HUES6 (cell line): ENCODE measurements at regions not wholly inside any gene's neighbourhood (a gene's known extent, or its start where the extent isn't known, plus 50 kb on each side); places are given as distances from the start of the nearest gene placed in this dataset.

Experiments used
- H3K27ac ChIP-seq: 2 replicates; pipeline ENCODE4 v1.7.0; 2013; ENCODE audit warnings: low read depth, mild to moderate bottlenecking, low read length, inconsistent platforms
- H3K27me3 ChIP-seq: 2 replicates; pipeline ENCODE4 v1.6.1; 2013; ENCODE audit warnings: low read length; ENCODE audit not compliant: control insufficient read depth, insufficient read depth
- H3K36me3 ChIP-seq: 2 replicates; pipeline ENCODE4 v1.6.1; 2013; ENCODE audit warnings: low read length; ENCODE audit not compliant: control insufficient read depth, insufficient read depth
- H3K4me1 ChIP-seq: 2 replicates; pipeline ENCODE4 v1.6.1; 2013; ENCODE audit warnings: low read length; ENCODE audit not compliant: control insufficient read depth, insufficient read depth
- H3K4me3 ChIP-seq: 2 replicates; pipeline ENCODE4 v1.5.1; 2013; ENCODE audit warnings: low read depth, low read length
- H3K9ac ChIP-seq: one replicate; pipeline ENCODE4 v1.6.1; 2013; ENCODE audit warnings: mild to moderate bottlenecking, low read length
- H3K9me3 ChIP-seq: 2 replicates; pipeline ENCODE4 v1.6.1; 2013; ENCODE audit warnings: low read depth, low read length; ENCODE audit not compliant: control insufficient read depth, insufficient read depth

DNA sequence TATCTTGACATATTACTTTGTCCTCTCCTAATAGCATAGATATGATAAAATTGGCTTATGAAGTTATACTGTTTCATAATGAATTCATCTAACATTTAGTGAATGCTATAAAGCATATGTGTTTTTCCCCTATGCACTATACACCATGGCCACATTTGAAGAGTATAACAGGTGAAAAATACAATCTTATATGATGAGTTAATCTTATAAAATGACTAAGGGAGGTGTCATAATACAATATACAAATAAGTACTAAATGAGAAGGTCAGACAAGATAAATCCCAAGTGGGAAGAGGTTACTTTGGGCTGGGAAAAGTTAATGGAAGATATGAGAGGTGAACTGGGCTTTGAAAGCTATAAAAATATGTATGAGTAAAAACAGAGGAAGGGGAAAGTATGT, 174.4 kb downstream of the PCSK1 start:
- H3K9ac ChIP-seq = no peak overlapping the region
- H3K9me3 ChIP-seq = no peaks in the 10 kb centered on the region
- H3K27me3 ChIP-seq = no peaks in the 10 kb centered on the region
- no peaks in the 10 kb centered on the region for H3K36me3 ChIP-seq
- no peak overlapping the region for H3K27ac ChIP-seq
- H3K4me1 ChIP-seq = no peaks in the 10 kb centered on the region; the same call in 1 of the 2 replicates
- H3K4me3 ChIP-seq = no peak overlapping the region

DNA sequence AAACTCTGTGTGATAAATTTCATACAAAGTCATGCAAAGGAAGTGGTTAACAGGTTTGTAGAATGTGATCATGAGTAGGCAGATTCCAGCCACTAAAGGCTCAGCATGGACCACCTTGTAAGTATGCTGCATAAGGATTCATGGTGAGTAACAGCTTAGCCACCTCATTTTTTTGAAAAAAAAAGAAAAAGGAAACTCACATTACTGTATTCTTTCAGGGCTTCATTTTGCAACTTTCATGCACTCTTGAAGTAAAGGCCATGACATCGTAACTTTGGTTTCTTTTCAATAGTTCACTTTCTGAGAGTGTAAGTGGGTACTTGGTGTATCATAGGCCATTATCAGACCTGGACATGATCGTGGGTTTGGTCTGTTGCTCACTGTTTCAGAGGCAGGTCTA, 175.1 kb downstream of the PCSK1 start:
- Histone ChIP-seq H3K4me3 (no peak overlapping the region), H3K36me3 (no peaks in the 10 kb centered on the region), H3K9me3 (no peaks in the 10 kb centered on the region), H3K9ac (no peak overlapping the region), H3K27ac (no peak overlapping the region), H3K4me1 (no peaks in the 10 kb centered on the region; the same call in 1 of the 2 replicates), H3K27me3 (no peaks in the 10 kb centered on the region)

DNA sequence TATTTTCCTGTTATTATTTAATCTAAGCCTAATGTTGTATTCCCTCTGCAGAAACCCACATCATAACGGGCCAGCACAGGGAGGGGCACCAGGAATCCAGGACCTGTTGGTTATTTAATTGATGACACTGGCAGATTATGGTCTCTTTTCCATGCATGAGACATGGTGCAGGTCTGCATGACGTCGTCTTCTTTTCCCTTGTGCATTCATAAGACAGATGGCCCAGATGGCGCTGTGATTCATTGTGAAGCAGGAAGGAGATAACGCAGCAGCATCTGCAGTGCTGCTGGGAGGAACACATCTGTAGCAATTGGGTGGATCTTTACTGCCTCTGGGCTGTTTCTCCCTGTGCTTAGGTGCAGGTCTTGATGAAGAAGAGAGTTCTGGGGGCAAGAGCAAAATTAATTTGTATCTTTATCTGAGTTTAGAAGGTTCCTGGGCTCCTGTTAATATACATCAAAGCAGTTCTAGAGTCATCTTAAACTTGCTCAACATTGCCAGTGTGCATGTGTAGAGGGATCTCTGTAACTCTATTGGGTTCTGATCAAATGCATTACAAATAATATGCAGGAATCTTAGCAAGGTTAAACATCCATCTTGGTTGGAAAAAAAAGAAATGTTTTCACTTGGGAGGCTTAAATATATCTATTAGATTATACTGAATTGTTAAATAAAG, 176.1 kb downstream of the PCSK1 start:
- H3K9me3 ChIP-seq = no peaks in the 10 kb centered on the region
- no peak overlapping the region for H3K9ac ChIP-seq
- H3K27me3 ChIP-seq = no peaks in the 10 kb centered on the region
- H3K27ac ChIP-seq = no peak overlapping the region
- no peaks in the 10 kb centered on the region for H3K36me3 ChIP-seq
- no peaks in the 10 kb centered on the region; the same call in 1 of the 2 replicates for H3K4me1 ChIP-seq
- no peak overlapping the region for H3K4me3 ChIP-seq

DNA sequence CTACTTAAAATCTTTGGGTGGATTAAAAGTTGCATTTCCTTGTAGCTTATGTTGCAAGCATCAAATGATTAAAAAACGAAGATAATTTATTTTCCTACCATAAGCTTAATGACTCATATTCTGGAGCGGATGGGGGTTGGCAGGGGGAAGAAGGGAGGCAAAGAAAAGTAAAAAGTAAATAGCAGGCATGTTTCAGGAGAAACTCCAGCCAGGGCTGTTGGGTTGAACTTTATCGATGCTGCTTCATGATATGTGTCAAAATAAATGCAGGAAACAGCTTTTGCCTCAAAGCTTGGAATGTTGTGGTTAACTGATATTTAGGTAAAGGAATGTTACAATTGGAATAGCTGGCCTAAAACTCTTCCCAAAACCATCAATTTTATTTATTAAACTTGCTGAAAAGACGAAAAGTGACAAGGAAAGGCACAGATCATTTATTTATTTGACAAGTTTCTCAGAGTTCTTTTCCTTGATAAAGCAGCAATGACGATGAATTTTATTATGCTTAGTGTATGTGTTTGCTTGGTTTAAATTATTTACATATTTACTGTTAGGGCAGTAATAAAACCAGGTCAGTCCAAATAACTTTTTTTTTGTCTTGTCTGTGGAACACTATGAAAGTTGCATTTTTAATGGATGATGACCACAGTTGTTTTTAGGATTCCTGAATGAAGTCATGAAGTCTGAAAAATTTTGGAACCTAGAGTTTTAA, 177.9 kb downstream of the PCSK1 start:
- H3K4me3 ChIP-seq = no peak overlapping the region
- H3K27me3 ChIP-seq = no peaks in the 10 kb centered on the region
- no peak overlapping the region for H3K9ac ChIP-seq
- H3K9me3 ChIP-seq = no peaks in the 10 kb centered on the region
- no peaks in the 10 kb centered on the region for H3K36me3 ChIP-seq
- no peaks in the 10 kb centered on the region for H3K4me1 ChIP-seq
- no peak overlapping the region for H3K27ac ChIP-seq

DNA sequence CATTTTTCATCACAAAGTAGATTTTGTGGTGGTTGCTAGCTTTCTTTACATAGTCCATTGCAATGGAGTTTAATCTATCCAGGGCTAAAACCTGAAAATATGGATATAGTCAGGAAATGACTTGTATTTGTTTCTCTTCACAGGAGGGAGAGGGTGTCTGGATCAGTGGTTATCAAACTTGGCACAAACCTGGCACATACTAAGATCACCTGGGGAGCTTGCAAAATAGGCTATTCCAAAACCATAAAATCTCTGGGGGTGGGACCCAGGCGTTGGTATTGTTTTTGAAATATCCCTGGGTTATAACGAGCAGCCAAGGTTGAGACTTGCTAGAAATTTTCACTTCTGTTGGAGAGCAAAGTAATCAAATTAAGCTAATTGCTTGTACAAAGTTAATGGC, 179.9 kb downstream of the PCSK1 start:
- Histone ChIP-seq H3K4me3 (no peak overlapping the region), H3K27ac (no peak overlapping the region)

DNA sequence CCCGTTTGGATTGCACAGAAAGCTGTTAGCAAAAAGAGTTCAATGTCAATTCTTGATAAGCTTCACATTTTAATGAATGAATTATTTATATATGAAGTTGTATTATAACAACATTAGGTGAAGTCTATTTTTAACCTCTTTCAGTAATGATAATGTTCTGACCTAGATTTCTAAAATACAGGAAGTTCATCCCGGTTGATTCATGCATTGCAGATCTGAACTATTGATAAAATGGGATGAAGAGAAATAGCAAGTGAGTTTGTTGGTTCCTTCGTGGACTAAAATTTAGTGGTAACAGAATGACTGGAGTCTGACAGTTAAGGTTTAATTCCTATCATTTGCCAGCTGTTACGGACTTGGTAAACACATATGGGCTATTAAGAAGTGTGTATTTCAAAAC, 180.5 kb downstream of the PCSK1 start:
- H3K4me3 ChIP-seq = no peak overlapping the region
- no peaks in the 10 kb centered on the region for H3K27me3 ChIP-seq
- no peak overlapping the region for H3K27ac ChIP-seq
- H3K9me3 ChIP-seq = no peaks in the 10 kb centered on the region
- H3K9ac ChIP-seq = no peak overlapping the region
- H3K36me3 ChIP-seq = no peaks in the 10 kb centered on the region
- H3K4me1 ChIP-seq = peaks cover under 1% of the 10 kb centered on the region; the same call in 1 of the 2 replicates

More for the DNA sequence above, 179.9 kb downstream of the PCSK1 start:
- H3K9ac ChIP-seq = no peak overlapping the region
- H3K27me3 ChIP-seq = no peaks in the 10 kb centered on the region
- no peaks in the 10 kb centered on the region for H3K36me3 ChIP-seq
- no peaks in the 10 kb centered on the region for H3K4me1 ChIP-seq
- H3K9me3 ChIP-seq = no peaks in the 10 kb centered on the region

DNA sequence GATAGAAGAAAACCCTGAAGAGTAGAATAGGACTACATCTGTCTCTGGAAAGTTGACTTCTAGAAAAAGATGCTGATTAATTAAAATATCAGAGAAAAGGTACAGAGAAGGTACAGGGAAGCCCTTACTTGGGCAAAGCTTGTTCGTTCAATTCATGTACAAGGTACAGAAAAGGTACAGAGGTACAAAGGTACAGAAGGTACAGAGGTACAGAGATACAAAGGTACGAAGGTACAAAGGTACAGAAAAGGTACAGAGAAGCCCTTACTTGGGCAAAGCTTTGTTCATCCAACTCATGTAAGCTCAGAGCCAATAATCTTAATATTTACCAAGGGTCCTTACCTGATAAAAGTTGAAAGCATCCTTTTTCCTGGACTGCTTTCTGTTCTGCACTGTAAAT, 182.3 kb downstream of the PCSK1 start:
- H3K27ac ChIP-seq = no peak overlapping the region
- no peak overlapping the region for H3K9ac ChIP-seq
- H3K27me3 ChIP-seq = no peaks in the 10 kb centered on the region
- no peak overlapping the region for H3K4me3 ChIP-seq
- H3K36me3 ChIP-seq = no peaks in the 10 kb centered on the region
- no peaks in the 10 kb centered on the region for H3K9me3 ChIP-seq
- H3K4me1 ChIP-seq = peaks cover 7% of the 10 kb centered on the region; the same call in 1 of the 2 replicates

DNA sequence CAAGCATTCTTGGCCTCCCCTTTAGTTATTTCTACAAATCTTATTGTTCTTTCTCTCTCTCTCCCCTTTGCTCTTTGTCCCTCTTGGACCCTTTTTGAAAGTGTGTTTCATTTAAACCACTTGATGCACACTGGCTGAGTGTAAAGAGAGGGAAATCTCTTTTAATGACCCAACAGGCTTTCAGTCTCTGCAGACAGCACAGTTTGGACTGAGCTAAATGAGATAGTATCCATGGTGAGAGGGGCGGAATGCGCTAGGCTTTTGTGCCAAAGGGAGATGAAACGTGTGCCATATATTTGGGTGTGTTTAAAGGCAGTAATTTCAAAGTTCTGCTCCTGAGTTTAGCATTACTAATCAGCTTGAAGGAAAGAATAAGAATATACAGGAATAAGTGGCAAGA, 184.9 kb downstream of the PCSK1 start:
- peaks cover 7% of the 10 kb centered on the region; the same call in 1 of the 2 replicates for H3K4me1 ChIP-seq
- H3K27ac ChIP-seq = no peak overlapping the region
- no peak overlapping the region for H3K4me3 ChIP-seq
- no peaks in the 10 kb centered on the region for H3K9me3 ChIP-seq
- H3K9ac ChIP-seq = no peak overlapping the region
- no peaks in the 10 kb centered on the region for H3K36me3 ChIP-seq
- H3K27me3 ChIP-seq = no peaks in the 10 kb centered on the region

DNA sequence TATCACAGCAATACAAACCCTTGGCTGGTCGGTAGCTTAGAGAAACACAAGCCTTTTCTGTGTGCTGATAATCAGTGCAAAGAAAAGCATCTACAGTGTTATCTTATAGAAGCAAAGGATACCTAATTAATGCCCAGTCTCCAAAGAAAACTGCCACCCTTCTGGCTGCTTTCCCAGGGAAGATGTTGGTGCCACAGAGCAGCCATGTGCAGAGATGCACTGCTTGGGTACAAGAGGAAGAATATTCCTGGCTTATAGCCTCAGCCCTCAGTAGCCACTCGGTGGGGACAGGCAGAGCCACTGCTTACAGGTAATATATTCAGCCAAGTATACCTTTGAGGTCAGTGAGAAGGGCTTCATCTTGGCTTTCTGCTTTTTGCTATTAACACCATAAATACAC, 185.3 kb downstream of the PCSK1 start:
- no peaks in the 10 kb centered on the region for H3K36me3 ChIP-seq
- H3K4me3 ChIP-seq = no peak overlapping the region
- peaks cover 7% of the 10 kb centered on the region; the same call in 1 of the 2 replicates for H3K4me1 ChIP-seq
- H3K27me3 ChIP-seq = no peaks in the 10 kb centered on the region
- no peak overlapping the region for H3K9ac ChIP-seq
- H3K9me3 ChIP-seq = no peaks in the 10 kb centered on the region
- no peak overlapping the region for H3K27ac ChIP-seq

DNA sequence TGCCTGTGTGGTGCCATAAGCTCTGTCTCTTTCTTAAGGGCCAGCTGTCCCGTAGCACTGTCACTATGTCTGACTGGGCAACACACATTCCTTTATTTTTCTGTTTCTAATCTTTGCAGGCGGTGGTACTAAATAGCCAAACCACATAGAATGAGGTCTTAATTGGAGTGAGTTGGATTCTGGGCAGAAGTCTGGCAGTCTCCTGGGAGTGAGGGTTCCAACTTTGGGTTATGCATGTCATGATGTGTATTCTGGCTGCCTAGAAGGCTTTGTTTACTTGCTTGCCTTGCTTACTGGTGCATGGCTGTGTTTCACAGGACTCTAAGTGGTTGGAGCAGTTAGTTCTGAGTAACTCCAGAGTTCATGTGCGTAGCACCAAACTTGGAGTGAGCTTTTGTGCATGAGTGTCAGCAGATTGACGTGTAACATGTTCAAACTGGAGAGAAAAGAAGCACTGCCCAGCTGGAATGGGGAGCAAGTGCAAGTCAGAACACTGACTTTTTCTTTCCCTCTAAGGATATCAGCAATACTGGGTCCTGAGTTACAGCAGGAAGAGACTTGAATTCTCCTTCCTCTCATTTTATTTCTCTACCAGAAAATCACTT, 185.8 kb downstream of the PCSK1 start:
- Histone ChIP-seq H3K27ac (no peak overlapping the region), H3K27me3 (no peaks in the 10 kb centered on the region), H3K9ac (no peak overlapping the region), H3K4me1 (peaks cover 7% of the 10 kb centered on the region; the same call in 1 of the 2 replicates), H3K36me3 (no peaks in the 10 kb centered on the region), H3K4me3 (no peak overlapping the region), H3K9me3 (no peaks in the 10 kb centered on the region; the same call in 1 of the 2 replicates)
